H1 (cell line): ENCODE measurements at regions not wholly inside any gene's neighbourhood (a gene's known extent, or its start where the extent isn't known, plus 50 kb on each side); places are given as distances from the start of the nearest gene placed in this dataset.

Experiments
- CTCF ChIA-PET: fragments of 300-600 bp; sonication (Branson Sonifier 250); formaldehyde crosslinking; loops from one replicate; lab custom pipeline; 2021; ENCODE audit not compliant: partially characterized antibody; lab: Charles Lee
- POLR2A ChIA-PET: fragments of 300-600 bp; sonication (Branson Sonifier 250); formaldehyde crosslinking; loops from one replicate; lab custom pipeline; 2021; ENCODE audit warnings: inconsistent platforms; ENCODE audit not compliant: partially characterized antibody; lab: Charles Lee
- DNase-seq, 2 experiments: peaks; one replicate each; pipeline versions ENCODE4 v3.0.0 to v3.0.0-alpha.2; 2010 to 2022; ENCODE audit warnings: low spot score in 2 of 2, low read depth in 1 of 2, mixed read lengths in 1 of 2
- FAIRE-seq: peaks from 2 replicates; lab custom pipeline; 2011; peaks lifted over from hg19 to GRCh38; lab: Jason Lieb, UNC
- H2AFZ ChIP-seq: 2 replicates; pipeline ENCODE4 v1.8.1; 2012; ENCODE audit warnings: low read length, inconsistent platforms
- H2AK5ac ChIP-seq: 2 replicates; pipeline ENCODE4 v1.6.1; 2013; ENCODE audit warnings: low read depth, low read length
- H2BK120ac ChIP-seq: replicated peaks from 2 replicates; pipeline ENCODE3; 2013; ENCODE audit warnings: low read depth, low read length, inconsistent platforms
- H2BK12ac ChIP-seq: 2 replicates; pipeline ENCODE4 v1.6.1; 2013; ENCODE audit warnings: low read depth, low read length
- H2BK15ac ChIP-seq: 2 replicates; pipeline ENCODE4 v1.6.1; 2013; ENCODE audit warnings: low read length
- H2BK20ac ChIP-seq: 2 replicates; pipeline ENCODE4 v1.6.1; 2013; ENCODE audit warnings: low read length
- H2BK5ac ChIP-seq: 2 replicates; pipeline ENCODE4 v1.6.1; 2013; ENCODE audit warnings: low read depth, low read length
- H3K14ac ChIP-seq: 2 replicates; pipeline ENCODE4 v1.6.1; 2013; ENCODE audit warnings: inconsistent platforms; ENCODE audit not compliant: insufficient read length
- H3K18ac ChIP-seq: 2 replicates; pipeline ENCODE4 v1.6.1; 2013; ENCODE audit warnings: low read length; ENCODE audit errors: extremely low read depth
- H3K23ac ChIP-seq: 2 replicates; pipeline ENCODE4 v1.6.1; 2013; ENCODE audit warnings: inconsistent platforms; ENCODE audit not compliant: insufficient read length
- H3K23me2 ChIP-seq: 2 replicates; pipeline ENCODE4 v1.6.1; 2013; ENCODE audit warnings: low read depth, low read length
- H3K27ac ChIP-seq: 2 replicates; pipeline ENCODE4 v1.6.1; 2011; ENCODE audit warnings: low read depth, low read length, inconsistent platforms
- H3K27me3 ChIP-seq, 4 experiments: replicated peaks in 1 of 4; 1 replicate in 1 of 4; 2 replicates in 3 of 4; pipeline versions ENCODE4 v1.6.1 to v1.8.1; 2011 to 2013; ENCODE audit warnings: low read length in 3 of 4, mild to moderate bottlenecking in 3 of 4, inconsistent platforms in 2 of 4, mixed read lengths in 2 of 4, moderate library complexity in 1 of 4; ENCODE audit not compliant: control insufficient read depth in 3 of 4, insufficient read depth in 3 of 4; ENCODE audit errors: extremely low read depth in 1 of 4
- H3K36me3 ChIP-seq, 4 experiments: 2 replicates each; pipeline versions ENCODE4 v1.6.1 to v1.8.1; 2011 to 2013; ENCODE audit warnings: mild to moderate bottlenecking in 4 of 4, low read length in 3 of 4, moderate library complexity in 2 of 4, control low read depth in 1 of 4, inconsistent platforms in 1 of 4; ENCODE audit not compliant: insufficient read depth in 4 of 4, control insufficient read depth in 2 of 4
- H3K4ac ChIP-seq: replicated peaks from 2 replicates; pipeline ENCODE3; 2013; ENCODE audit warnings: low read length, low read depth, mixed read lengths, inconsistent platforms; ENCODE audit not compliant: insufficient read length
- H3K4me1 ChIP-seq, 4 experiments: replicated peaks in 1 of 4; 1 replicate in 1 of 4; 2 replicates in 3 of 4; pipeline versions ENCODE4 v1.6.1 to v1.8.1; 2011 to 2013; ENCODE audit warnings: low read length in 3 of 4, inconsistent platforms in 2 of 4, mixed read lengths in 1 of 4; ENCODE audit not compliant: insufficient read depth in 4 of 4, control insufficient read depth in 3 of 4
- H3K4me2 ChIP-seq, 2 experiments: 2 replicates each; pipeline versions ENCODE4 v1.6.1 to v1.8.1; 2011 to 2013; ENCODE audit warnings: low read depth in 2 of 2, low read length in 2 of 2, control low read depth in 1 of 2, inconsistent platforms in 1 of 2, mild to moderate bottlenecking in 1 of 2; ENCODE audit not compliant: insufficient read depth in 1 of 2
- H3K4me3 ChIP-seq, 4 experiments: fragments of 200-600, 300-600 bp in 1 of 4; sonication (generic), shearing (Covaris generic), sonication (Bioruptor Twin) in 1 of 4; 2 replicates each; pipeline versions ENCODE4 v1.5.1 to v1.8.1; 2011 to 2016; ENCODE audit warnings: low read length in 4 of 4, low read depth in 3 of 4, control low read depth in 2 of 4, inconsistent platforms in 2 of 4, mild to moderate bottlenecking in 2 of 4, mixed read lengths in 1 of 4, moderate library complexity in 1 of 4; ENCODE audit not compliant: insufficient read depth in 2 of 4; ENCODE audit errors: extremely low read depth in 1 of 4
- H3K56ac ChIP-seq: replicated peaks from 2 replicates; pipeline ENCODE3; 2013; ENCODE audit warnings: low read depth, mild to moderate bottlenecking, mixed read lengths, low read length, inconsistent platforms; ENCODE audit not compliant: insufficient read length
- H3K79me1 ChIP-seq: 2 replicates; pipeline ENCODE4 v1.6.1; 2013; ENCODE audit warnings: low read depth, low read length, control low read depth
- H3K79me2 ChIP-seq, 2 experiments: 2 replicates each; pipeline versions ENCODE4 v1.6.1 to v1.8.1; 2012 to 2013; ENCODE audit warnings: low read length in 2 of 2, mild to moderate bottlenecking in 2 of 2, inconsistent platforms in 1 of 2; ENCODE audit not compliant: insufficient read depth in 2 of 2, control insufficient read depth in 1 of 2
- H3K9ac ChIP-seq, 4 experiments: replicated peaks in 1 of 4; 1 replicate in 1 of 4; 2 replicates in 3 of 4; pipeline versions ENCODE4 v1.6.1 to v1.8.1; 2011 to 2013; ENCODE audit warnings: low read depth in 3 of 4, low read length in 3 of 4, control low read depth in 2 of 4, mild to moderate bottlenecking in 2 of 4, moderate library complexity in 2 of 4, inconsistent platforms in 1 of 4; ENCODE audit errors: extremely low read depth in 1 of 4
- H3K9me3 ChIP-seq, 2 experiments: 2 replicates each; pipeline versions ENCODE4 v1.6.1 to v1.8.1; 2012 to 2013; ENCODE audit warnings: mild to moderate bottlenecking in 2 of 2, moderate library complexity in 2 of 2, control low read depth in 1 of 2, inconsistent platforms in 1 of 2, low read depth in 1 of 2, low read length in 1 of 2, mixed read lengths in 1 of 2; ENCODE audit not compliant: insufficient read depth in 2 of 2
- H4K20me1 ChIP-seq, 2 experiments: replicated peaks in 1 of 2; 2 replicates each; pipeline versions ENCODE3 to v1.8.1; 2011 to 2013; ENCODE audit warnings: inconsistent platforms in 2 of 2, low read length in 2 of 2, mild to moderate bottlenecking in 1 of 2; ENCODE audit not compliant: insufficient read depth in 2 of 2, control insufficient read depth in 1 of 2
- H4K5ac ChIP-seq: 2 replicates; pipeline ENCODE4 v1.6.1; 2013; ENCODE audit warnings: low read length, low read depth, mixed read lengths, inconsistent platforms; ENCODE audit not compliant: insufficient read length
- H4K8ac ChIP-seq: 2 replicates; pipeline ENCODE4 v1.8.0; 2013; ENCODE audit warnings: mild to moderate bottlenecking, moderate library complexity, low read length, inconsistent platforms; ENCODE audit not compliant: insufficient read depth; ENCODE audit errors: extremely low read depth
- H4K91ac ChIP-seq: replicated peaks from 2 replicates; pipeline ENCODE3; 2013; ENCODE audit warnings: low read length, mixed read lengths, inconsistent platforms; ENCODE audit not compliant: insufficient read length
- CBX5 ChIP-seq: fragments of 300-800, 300-1000 bp; sonication (generic); IDR thresholded peaks from 2 replicates; pipeline ENCODE4 v1.7.1; 2016; ENCODE audit warnings: antibody characterized with exemption, low read length, low read depth
- CEBPB ChIP-seq: IDR thresholded peaks from 2 replicates; pipeline ENCODE4 v1.6.1; 2012; ENCODE audit warnings: low read depth, low read length
- CTBP2 ChIP-seq: IDR thresholded peaks from 2 replicates; pipeline ENCODE4 v1.7.0; 2011; ENCODE audit warnings: borderline replicate concordance, mild to moderate bottlenecking, moderate library complexity, mixed read lengths, low read length; ENCODE audit not compliant: insufficient read depth, insufficient read length
- GTF2F1 ChIP-seq: IDR thresholded peaks from 2 replicates; pipeline ENCODE4 v1.6.1; 2012; ENCODE audit warnings: low read depth, low read length, improper control_type of control experiment, borderline replicate concordance
- NRF1 ChIP-seq: IDR thresholded peaks from 2 replicates; pipeline ENCODE4 v1.6.1; 2011; ENCODE audit warnings: mild to moderate bottlenecking, low read depth, low read length, improper control_type of control experiment
- POU5F1 ChIP-seq: IDR thresholded peaks from 2 replicates; pipeline ENCODE4 v1.6.1; 2011; ENCODE audit warnings: low read depth, mild to moderate bottlenecking, low read length, moderate library complexity
- RBBP5 ChIP-seq: IDR thresholded peaks from 2 replicates; pipeline ENCODE4 v1.7.1; 2012; ENCODE audit warnings: low read depth, mild to moderate bottlenecking, inconsistent platforms, low read length, moderate library complexity, borderline replicate concordance
- RFX5 ChIP-seq: IDR thresholded peaks from 2 replicates; pipeline ENCODE4 v1.6.1; 2011; ENCODE audit warnings: low read depth, low read length, improper control_type of control experiment, borderline replicate concordance
- ZNF274 ChIP-seq: IDR thresholded peaks from 2 replicates; pipeline ENCODE4 v1.7.0; 2012; ENCODE audit warnings: low read length, borderline replicate concordance; ENCODE audit errors: extremely low read depth
- WGBS, 2 experiments: shearing (Covaris generic) in 1 of 2; methylation state at CpG; one replicate each; pipeline versions ENCODE4 v1.1.6 to v1.1.7; 2013 to 2015; ENCODE audit warnings: low lambda C conversion rate in 2 of 2, mixed read lengths in 2 of 2, inconsistent platforms in 1 of 2, low coverage in 1 of 2, missing lambda C conversion rate in 1 of 2; ENCODE audit not compliant: insufficient replicate concordance in 2 of 2, insufficient coverage in 1 of 2, insufficient read length in 1 of 2; ENCODE audit errors: extremely low coverage in 1 of 2, missing lambda C conversion rate in 1 of 2; 5-methylcytosine and 5-hydroxymethylcytosine counted together
- TF ChIP-seq, protein P1 (sequence below): IDR thresholded peaks from 2 replicates; pipeline ENCODE4 v1.6.1; 2012; ENCODE audit warnings: inconsistent platforms
- TF ChIP-seq, protein P2 (sequence below): IDR thresholded peaks from 2 replicates; pipeline ENCODE4 v1.6.1; 2011; ENCODE audit warnings: low read depth, mild to moderate bottlenecking, low read length; ENCODE audit not compliant: insufficient read depth

DNA sequence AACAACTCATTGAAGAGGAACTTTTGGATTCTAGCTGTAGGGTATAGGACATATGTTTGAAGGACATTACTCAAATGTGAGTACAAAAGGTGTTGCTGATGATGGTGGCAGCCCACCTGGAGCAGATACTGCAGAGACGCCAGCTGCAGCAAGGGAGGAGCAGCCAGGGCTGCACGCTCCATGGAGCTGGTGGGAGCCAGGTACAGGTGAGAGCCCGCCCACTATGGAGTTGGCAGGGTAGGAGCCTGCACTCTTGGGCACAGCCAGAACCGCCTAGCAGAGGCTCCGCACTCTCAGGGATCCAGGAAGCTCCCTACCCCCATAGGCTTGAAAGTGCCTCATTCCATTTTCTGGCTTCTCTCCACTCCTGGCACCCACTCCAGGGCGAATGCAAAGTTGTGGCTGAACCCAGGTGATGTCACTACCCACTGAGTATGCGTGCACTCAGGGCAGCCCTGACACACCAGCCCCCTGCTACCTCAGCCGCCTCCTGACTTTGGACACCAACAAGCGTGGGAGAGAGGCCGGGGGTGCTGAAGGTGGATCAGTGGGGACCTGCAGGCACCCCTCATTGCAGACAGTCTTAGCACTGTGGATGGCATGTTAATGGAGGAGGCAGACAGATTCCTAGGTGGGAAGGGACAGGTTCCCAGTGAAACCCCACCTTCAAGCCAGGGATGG is 761.1 kb downstream of the IPMK start:
- Histone ChIP-seq H3K14ac (no peak overlapping the region), H3K18ac (no peak overlapping the region), H3K79me1 (no peaks in the 10 kb centered on the region), H2AK5ac (no peak overlapping the region), H4K20me1 (no peaks in the 10 kb centered on the region), H3K4me1 (no peaks in the 10 kb centered on the region), H3K79me2 (no peaks in the 10 kb centered on the region), H3K4me2 (no peak overlapping the region), H2BK5ac (no peak overlapping the region), H3K9ac (no peak overlapping the region), H2BK120ac (no peak overlapping the region), H2BK15ac (no peak overlapping the region), H3K4me3 (no peak overlapping the region), H3K23ac (no peak overlapping the region), H4K91ac (no peak overlapping the region), H4K5ac (no peak overlapping the region), H3K9me3 (no peaks in the 10 kb centered on the region; a peak in 1 of 4 replicates), H3K27ac (no peak overlapping the region), H3K56ac (no peak overlapping the region), H3K36me3 (no peaks in the 10 kb centered on the region), H2AFZ (no peak overlapping the region), H3K23me2 (no peaks in the 10 kb centered on the region), H2BK12ac (no peak overlapping the region), H3K27me3 (no peaks in the 10 kb centered on the region), H3K4ac (no peak overlapping the region), H4K8ac (no peak overlapping the region), H2BK20ac (no peak overlapping the region)
- 76% methylated on average over 10 of the region's 10 CpGs; no CpG with 5 or more reads in 1 of the 2 experiments for WGBS, 2 experiments
- FAIRE-seq (no peak), DNase-seq (no peak)
- ChIA-PET CTCF (no interaction called here), POLR2A (no interaction called here)
- TF ChIP-seq, protein P1, sequence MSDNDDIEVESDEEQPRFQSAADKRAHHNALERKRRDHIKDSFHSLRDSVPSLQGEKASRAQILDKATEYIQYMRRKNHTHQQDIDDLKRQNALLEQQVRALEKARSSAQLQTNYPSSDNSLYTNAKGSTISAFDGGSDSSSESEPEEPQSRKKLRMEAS: no peak
- TF ChIP-seq RFX5 (no peak), GTF2F1 (no peak), NRF1 (no peak), CTBP2 (no peak), RBBP5 (no peak), CEBPB (no peak), POU5F1 (no peak), ZNF274 (no peak), CBX5 (no peak)
- TF ChIP-seq, protein P2, sequence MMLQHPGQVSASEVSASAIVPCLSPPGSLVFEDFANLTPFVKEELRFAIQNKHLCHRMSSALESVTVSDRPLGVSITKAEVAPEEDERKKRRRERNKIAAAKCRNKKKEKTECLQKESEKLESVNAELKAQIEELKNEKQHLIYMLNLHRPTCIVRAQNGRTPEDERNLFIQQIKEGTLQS: no peak
